A549 (cell line): ENCODE measurements at regions not wholly inside any gene's neighbourhood (a gene's known extent, or its start where the extent isn't known, plus 50 kb on each side); places are given as distances from the start of the nearest gene placed in this dataset.

ENCODE experiments used
- ATAC-seq, 2 experiments: fragments of 200-7000 bp in 1 of 2; fragments of >200 bp in 1 of 2; cut with Nextera tagmentation in 1 of 2; cut with Tn5 transposase in 1 of 2; 3 replicates each; pipeline versions ENCODE4 v1.8.0 to v1.9.1; 2018 to 2020; ENCODE audit warnings: mild to moderate bottlenecking in 1 of 2, moderate library complexity in 1 of 2
- CTCF ChIA-PET: fragments of 300-600 bp; sonication (Branson Sonifier 250); formaldehyde crosslinking; extraction: SDS; loops from one replicate; lab custom pipeline; 2021; ENCODE audit warnings: antibody characterized with exemption, inconsistent platforms; lab: Yijun Ruan, JAX
- POLR2A ChIA-PET: fragments of 350-600 bp; formaldehyde crosslinking; extraction: SDS; loops from one replicate; lab custom pipeline; 2021; ENCODE audit warnings: antibody characterized with exemption, inconsistent platforms; lab: Yijun Ruan, JAX
- DNase-seq, 2 experiments: peaks; one replicate each; pipeline versions ENCODE4 v3.0.0 to v3.0.0-alpha.2; 2011 to 2016; ENCODE audit warnings: low read depth in 1 of 2, low spot score in 1 of 2
- FAIRE-seq: peaks from 2 replicates; lab custom pipeline; 2011; peaks lifted over from hg19 to GRCh38; lab: Jason Lieb, UNC
- H3K27ac ChIP-seq, 2 experiments: fragments of >200 bp; sonication (Bioruptor Twin); formaldehyde crosslinking; 3 replicates each; pipeline ENCODE4 v1.5.1; 2016 to 2017
- H3K4me1 ChIP-seq: fragments of >200 bp; sonication (Bioruptor Twin); formaldehyde crosslinking; 3 replicates; pipeline ENCODE4 v1.6.1; 2016
- H3K4me2 ChIP-seq: fragments of >200 bp; sonication (Bioruptor Twin); formaldehyde crosslinking; 3 replicates; pipeline ENCODE4 v1.6.1; 2016
- H3K4me3 ChIP-seq: fragments of >200 bp; sonication (Bioruptor Twin); formaldehyde crosslinking; 3 replicates; pipeline ENCODE4 v1.5.1; 2016
- H3K9me3 ChIP-seq: fragments of >200 bp; sonication (Bioruptor Twin); formaldehyde crosslinking; 3 replicates; pipeline ENCODE4 v1.6.1; 2016
- CBX8 ChIP-seq: fragments of 200-600 bp; sonication (generic); IDR thresholded peaks from 2 replicates; pipeline ENCODE4 v1.6.1; 2016
- CHD2 ChIP-seq: fragments of 150-350 bp; IDR thresholded peaks from 2 replicates; pipeline ENCODE4 v1.6.1; 2014; ENCODE audit warnings: low read length; ENCODE audit not compliant: partially characterized antibody
- EHMT2 ChIP-seq: fragments of 200-600 bp; sonication (generic); IDR thresholded peaks from 2 replicates; pipeline ENCODE4 v1.6.1; 2016; ENCODE audit warnings: antibody characterized with exemption, low read depth, mild to moderate bottlenecking, moderate library complexity
- ELK1 ChIP-seq: fragments of 150-350 bp; IDR thresholded peaks from 2 replicates; pipeline ENCODE4 v1.6.1; 2014; ENCODE audit warnings: low read depth, mild to moderate bottlenecking, low read length
- EP300 ChIP-seq, 2 experiments: fragments of >200 bp; sonication (Bioruptor Twin); formaldehyde crosslinking; IDR thresholded peaks; 2 replicates in 1 of 2; 3 replicates in 1 of 2; pipeline ENCODE4 v1.6.1; 2016 to 2017
- ESRRA ChIP-seq: fragments of 150-350 bp; IDR thresholded peaks from 2 replicates; pipeline ENCODE4 v1.6.1; 2014; ENCODE audit warnings: mild to moderate bottlenecking, low read length, borderline replicate concordance
- FOSL2 ChIP-seq, 2 experiments: fragments of 450-650 bp in 1 of 2; fragments of >200 bp in 1 of 2; sonication (Bioruptor Twin) in 1 of 2; formaldehyde crosslinking; IDR thresholded peaks; 2 replicates each; pipeline versions ENCODE4 v1.5.0 to v1.6.1; 2016 to 2020; ENCODE audit warnings: mild to moderate bottlenecking in 1 of 2, moderate library complexity in 1 of 2
- FOXS1 ChIP-seq: fragments of 250-450 bp; sonication (Bioruptor Pico); IDR thresholded peaks from 2 replicates; pipeline ENCODE4 v1.5.0; 2020; ENCODE audit warnings: mild to moderate bottlenecking, moderate library complexity
- HOXA7 ChIP-seq: fragments of 250-450 bp; sonication (Bioruptor Pico); IDR thresholded peaks from 2 replicates; pipeline ENCODE4 v1.5.0; 2020; ENCODE audit warnings: mild to moderate bottlenecking, moderate library complexity
- HOXB13 ChIP-seq: fragments of 250-450 bp; sonication (Bioruptor Pico); IDR thresholded peaks from 2 replicates; pipeline ENCODE4 v1.5.0; 2020; ENCODE audit warnings: low read depth, mild to moderate bottlenecking, moderate library complexity
- JUN ChIP-seq, 2 experiments: fragments of >200 bp; sonication (Bioruptor Twin); formaldehyde crosslinking; IDR thresholded peaks; 2 replicates in 1 of 2; 3 replicates in 1 of 2; pipeline ENCODE4 v1.6.1; 2016 to 2017
- JUNB ChIP-seq: fragments of >200 bp; sonication (Bioruptor Twin); formaldehyde crosslinking; IDR thresholded peaks from 2 replicates; pipeline ENCODE4 v1.6.1; 2016
- KDM5A ChIP-seq: fragments of 200-600 bp; sonication (generic); IDR thresholded peaks from 2 replicates; pipeline ENCODE4 v1.6.1; 2016; ENCODE audit warnings: antibody characterized with exemption, mild to moderate bottlenecking
- MYC ChIP-seq: IDR thresholded peaks from 2 replicates; pipeline ENCODE4 v1.6.1; 2012; ENCODE audit warnings: mild to moderate bottlenecking, inconsistent platforms, low read length, improper control_type of control experiment, borderline replicate concordance
- NPAS2 ChIP-seq: fragments of 250-450 bp; sonication (Bioruptor Pico); IDR thresholded peaks from 2 replicates; pipeline ENCODE4 v1.8.0; 2022; ENCODE audit warnings: mild to moderate bottlenecking, moderate library complexity, borderline replicate concordance
- NR3C1 ChIP-seq: fragments of >200 bp; sonication (Bioruptor Twin); formaldehyde crosslinking; IDR thresholded peaks from 3 replicates; pipeline ENCODE4 v1.6.1; 2017
- PBX3 ChIP-seq: IDR thresholded peaks from 2 replicates; pipeline ENCODE4 v1.6.1; 2012
- PHF8 ChIP-seq: fragments of 200-600 bp; sonication (generic); IDR thresholded peaks from 2 replicates; pipeline ENCODE4 v1.6.1; 2016; ENCODE audit warnings: low read depth, mild to moderate bottlenecking, antibody characterized with exemption, moderate library complexity, borderline replicate concordance
- RAD21 ChIP-seq, 2 experiments: fragments of >200 bp in 1 of 2; sonication (Bioruptor Twin) in 1 of 2; formaldehyde crosslinking in 1 of 2; IDR thresholded peaks in 1 of 2; conservative IDR thresholded peaks in 1 of 2; 2 replicates in 1 of 2; 3 replicates in 1 of 2; pipeline ENCODE4 v1.6.1; 2012 to 2018; ENCODE audit warnings: inconsistent platforms in 1 of 2
- RCOR1 ChIP-seq: fragments of 150-350 bp; IDR thresholded peaks from 2 replicates; pipeline ENCODE4 v1.6.1; 2014; ENCODE audit warnings: antibody characterized with exemption, low read length, low read depth
- SMC3 ChIP-seq: fragments of >200 bp; sonication (Bioruptor Twin); formaldehyde crosslinking; IDR thresholded peaks from 3 replicates; pipeline ENCODE4 v1.6.1; 2018; ENCODE audit warnings: inconsistent platforms
- TFCP2L1 ChIP-seq: fragments of 250-450 bp; sonication (Bioruptor Pico); IDR thresholded peaks from 2 replicates; pipeline ENCODE4 v1.5.0; 2021; ENCODE audit warnings: mild to moderate bottlenecking
- TP53 ChIP-seq: fragments of 250-450 bp; sonication (Bioruptor Pico); IDR thresholded peaks from 2 replicates; pipeline ENCODE4 v1.5.0; 2021; ENCODE audit warnings: mild to moderate bottlenecking, moderate library complexity
- ZFP36 ChIP-seq: fragments of 450-650 bp; IDR thresholded peaks from 2 replicates; pipeline ENCODE4 v1.6.1; 2014; ENCODE audit warnings: borderline replicate concordance; ENCODE audit not compliant: partially characterized antibody
- WGBS: methylation state at CpG from one replicate; pipeline ENCODE4 v1.1.6; 2017; ENCODE audit errors: missing lambda C conversion rate; 5-methylcytosine and 5-hydroxymethylcytosine counted together
- TF ChIP-seq, protein P1 (sequence below): IDR thresholded peaks from 2 replicates; pipeline ENCODE4 v1.6.1; 2012; ENCODE audit warnings: low read depth, borderline replicate concordance
- TF ChIP-seq, protein P2 (sequence below): fragments of >200 bp; sonication (Bioruptor Twin); formaldehyde crosslinking; IDR thresholded peaks from 2 replicates; pipeline ENCODE4 v1.6.1; 2016

DNA sequence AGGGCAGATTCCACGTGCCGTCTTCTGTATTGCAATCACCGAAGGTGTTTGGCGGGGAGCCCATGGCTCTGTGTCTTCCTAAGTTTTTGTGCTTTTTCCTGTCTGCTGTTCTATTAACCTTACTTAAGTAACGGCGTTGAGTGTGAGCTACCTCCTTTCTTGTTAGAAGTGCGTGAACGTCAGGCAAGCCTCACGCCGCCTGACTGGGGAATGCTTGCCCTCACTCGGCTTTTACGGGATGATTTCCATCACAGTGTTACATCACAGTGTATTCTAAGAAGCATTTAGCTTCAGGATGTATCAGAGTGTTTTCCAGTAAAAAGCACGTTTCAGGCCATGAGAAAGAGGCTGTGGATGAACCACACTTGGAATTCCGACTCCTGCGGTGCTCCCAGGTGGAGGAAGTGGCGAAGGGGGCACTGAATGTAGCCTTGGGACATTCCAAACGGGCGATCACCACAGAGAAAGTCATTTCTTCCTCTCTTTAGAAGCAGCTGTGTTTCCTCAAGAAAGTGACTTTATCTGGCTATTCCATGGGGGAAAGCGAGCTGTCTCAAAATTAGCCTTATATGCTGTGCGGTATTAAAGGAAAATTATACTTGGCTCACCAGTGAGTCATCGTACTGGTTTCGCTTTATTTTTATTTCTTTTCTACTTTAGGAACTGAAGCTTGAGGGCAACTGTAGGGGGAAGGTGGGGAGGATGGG is 290.7 kb downstream of the KLF6 start:
- WGBS: 89% methylated on average over 22 of the region's 22 CpGs
- peak overlapping the region in 1 of 2 experiments; percentile 17; a peak in 1 of 6 replicates for H3K27ac ChIP-seq
- no peak for TF ChIP-seq ESRRA
- TF ChIP-seq JUNB: no peak
- no peak for TF ChIP-seq FOSL2 (IDR thresholded peaks at IDR 0.05)
- TF ChIP-seq FOSL2 (CRISPR knock-in tag; IDR thresholded peaks at IDR 0.05): peak; percentile 14; the same call in 1 of the 2 replicates
- TF ChIP-seq MYC: no peak
- TF ChIP-seq, protein P1, sequence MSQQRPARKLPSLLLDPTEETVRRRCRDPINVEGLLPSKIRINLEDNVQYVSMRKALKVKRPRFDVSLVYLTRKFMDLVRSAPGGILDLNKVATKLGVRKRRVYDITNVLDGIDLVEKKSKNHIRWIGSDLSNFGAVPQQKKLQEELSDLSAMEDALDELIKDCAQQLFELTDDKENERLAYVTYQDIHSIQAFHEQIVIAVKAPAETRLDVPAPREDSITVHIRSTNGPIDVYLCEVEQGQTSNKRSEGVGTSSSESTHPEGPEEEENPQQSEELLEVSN: no peak
- TF ChIP-seq JUN (IDR thresholded peaks at IDR 0.05): no peak
- TF ChIP-seq, protein P2, sequence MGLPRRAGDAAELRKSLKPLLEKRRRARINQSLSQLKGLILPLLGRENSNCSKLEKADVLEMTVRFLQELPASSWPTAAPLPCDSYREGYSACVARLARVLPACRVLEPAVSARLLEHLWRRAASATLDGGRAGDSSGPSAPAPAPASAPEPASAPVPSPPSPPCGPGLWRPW: no peak
- TF ChIP-seq, all 56 proteins: peak for 1
- Histone ChIP-seq H3K4me2 (no peak overlapping the region), H3K4me1 (peaks cover 9% of the 10 kb centered on the region; the same call in 2 of the 3 replicates), H3K9me3 (no peaks in the 10 kb centered on the region), H3K4me3 (no peak overlapping the region)
- ATAC-seq: no peak
- ChIA-PET CTCF (interaction anchor here (0.7 kb wide), 1 partner anchor 297 kb away, joined by 3 read pairs; no protein-coding TSS in a partner anchor), POLR2A (no interaction called here)
- no peak for FAIRE-seq
- no peak for DNase-seq

DNA sequence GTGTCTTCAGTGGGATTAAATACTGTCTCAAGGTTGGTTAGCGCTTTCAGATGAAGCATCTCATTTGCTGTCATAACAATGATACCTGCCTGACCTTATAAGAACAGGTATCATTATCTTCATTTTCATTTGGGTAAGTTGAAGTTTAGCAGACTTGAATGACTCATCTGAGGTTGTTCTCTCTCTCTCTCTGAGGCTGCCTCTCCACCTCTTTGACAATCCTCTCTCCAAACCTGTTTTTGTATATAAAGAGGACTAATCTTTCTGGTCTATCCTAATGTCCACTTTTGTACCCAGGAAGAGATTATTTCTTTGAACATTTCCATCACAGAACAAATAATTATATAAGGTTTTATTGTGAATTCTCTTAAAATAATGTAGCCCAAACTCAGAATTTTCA is 291.4 kb downstream of the KLF6 start:
- ATAC-seq (no peak), FAIRE-seq (no peak), DNase-seq (no peak)
- WGBS: 92% methylated on average over 1 of the region's 1 CpG
- H3K4me2 ChIP-seq: no peak overlapping the region
- H3K9me3 ChIP-seq: no peaks in the 10 kb centered on the region
- CTCF ChIA-PET: no interaction called here
- no peak overlapping the region for H3K4me3 ChIP-seq
- POLR2A ChIA-PET: interaction anchor here (0.5 kb wide), 1 partner anchor 1172 kb away, joined by 7 read pairs; no protein-coding TSS in a partner anchor
- no peak for TF ChIP-seq HOXB13 (CRISPR knock-in tag)
- peaks cover 2% of the 10 kb centered on the region; the same call in 2 of the 3 replicates for H3K4me1 ChIP-seq
- H3K27ac ChIP-seq: no peak overlapping the region

- no peak for FAIRE-seq
- WGBS: 47% methylated on average over 4 of the region's 4 CpGs
- Histone ChIP-seq H3K4me1 (peaks cover 6% of the 10 kb centered on the region), H3K4me3 (no peak overlapping the region), H3K9me3 (no peaks in the 10 kb centered on the region), H3K27ac (no peak overlapping the region), H3K4me2 (no peak overlapping the region)
- TF ChIP-seq EP300 (IDR thresholded peaks at IDR 0.05) (no peak), RAD21 (conservative IDR thresholded peaks at IDR 0.05 in 1 of 2, IDR thresholded peaks at IDR 0.05 in 1 of 2) (no peak), CBX8 (no peak), EHMT2 (no peak), RCOR1 (no peak), PHF8 (no peak), KDM5A (no peak), JUNB (no peak), TP53 (no peak)
- DNase-seq: no peak
- CTCF ChIA-PET: interaction anchor here (0.7 kb wide), 1 partner anchor 161 kb away, joined by 4 read pairs; no protein-coding TSS in a partner anchor
- POLR2A ChIA-PET: no interaction called here
- no peak for ATAC-seq
Measured at GRCh38 chr10:3491571-3491970, 293.4 kb downstream of the KLF6 start.

DNA sequence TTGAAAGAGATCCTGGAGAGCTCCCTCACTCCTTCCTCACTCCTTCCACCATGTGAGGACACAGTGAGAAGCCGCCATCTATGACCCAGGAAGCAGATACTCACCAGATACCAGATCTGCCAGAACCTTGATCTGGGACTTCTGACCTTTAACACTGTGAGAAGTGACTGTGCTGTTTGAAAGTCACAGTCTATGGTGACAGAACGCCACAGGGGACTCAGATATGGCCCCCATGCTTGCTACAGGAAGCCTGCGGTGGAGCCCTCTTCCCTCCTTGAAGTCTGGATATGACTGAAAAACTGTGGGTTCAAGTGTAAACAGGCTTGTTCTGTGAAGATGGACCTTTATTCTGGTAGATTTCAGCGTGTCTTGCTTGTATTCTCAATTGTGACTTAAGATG is 297.8 kb downstream of the KLF6 start:
- ChIA-PET CTCF (interaction anchor here (1.1 to 1.2 kb wide), 2 partner anchors 20 to 290 kb away, joined by 4 to 5 read pairs; no protein-coding TSS in a partner anchor), POLR2A (interaction anchor here (1.4 kb wide), 1 partner anchor 289 kb away, joined by 3 read pairs; no protein-coding TSS in a partner anchor)
- Histone ChIP-seq H3K4me2 (no peak overlapping the region; the same call in 2 of the 3 replicates), H3K4me3 (no peak overlapping the region), H3K4me1 (peaks cover 21% of the 10 kb centered on the region), H3K9me3 (no peaks in the 10 kb centered on the region), H3K27ac (peak overlapping the region; percentile 38 to 72; a peak in 5 of 6 replicates)
- WGBS: 65% methylated on average over 4 of the region's 4 CpGs
- ATAC-seq: no peak
- FAIRE-seq: no peak
- DNase-seq: no peak
- TF ChIP-seq CHD2 (no peak), FOXS1 (CRISPR knock-in tag) (no peak), MYC (no peak), ELK1 (no peak), ZFP36 (no peak), HOXA7 (no peak), NPAS2 (CRISPR knock-in tag) (no peak), PBX3 (no peak), TFCP2L1 (no peak), SMC3 (no peak), NR3C1 (no peak), ESRRA (no peak), RAD21 (conservative IDR thresholded peaks at IDR 0.05 in 1 of 2, IDR thresholded peaks at IDR 0.05 in 1 of 2) (no peak), EHMT2 (no peak)
